CD8-positive, alpha-beta memory T cell (primary cell): ENCODE measurements at regions not wholly inside any gene's neighbourhood (a gene's known extent, or its start where the extent isn't known, plus 50 kb on each side); places are given as distances from the start of the nearest gene placed in this dataset.

Experiments
- CTCF ChIA-PET: fragments of 350-600 bp; sonication (Branson Sonifier 250); formaldehyde crosslinking; loops from one replicate; lab custom pipeline; 2021; ENCODE audit warnings: antibody characterized with exemption; lab: Charles Lee
- POLR2A ChIA-PET: fragments of 350-600 bp; sonication (Branson Sonifier 250); formaldehyde crosslinking; loops from one replicate; lab custom pipeline; 2021; ENCODE audit warnings: antibody characterized with exemption; lab: Charles Lee
- DNase-seq, 5 donors: peaks; one replicate each; pipeline versions ENCODE4 v3.0.0 to v3.0.0-alpha.2; 2020 to 2022; ENCODE audit warnings: mixed read lengths in 1 of 5
- H3K27ac ChIP-seq: one replicate; pipeline ENCODE4 v1.7.0; 2013; ENCODE audit warnings: low read depth, mild to moderate bottlenecking, low read length, moderate library complexity
- H3K27me3 ChIP-seq: 2 replicates; pipeline ENCODE4 v1.7.0; 2013; ENCODE audit warnings: low read length, mild to moderate bottlenecking; ENCODE audit not compliant: insufficient read depth, poor library complexity, severe bottlenecking
- H3K36me3 ChIP-seq: 2 replicates; pipeline ENCODE4 v1.7.0; 2013; ENCODE audit warnings: mild to moderate bottlenecking, low read length, moderate library complexity; ENCODE audit not compliant: insufficient read depth
- H3K4me1 ChIP-seq: 2 replicates; pipeline ENCODE4 v1.7.0; 2013; ENCODE audit warnings: mild to moderate bottlenecking, low read length, moderate library complexity; ENCODE audit not compliant: insufficient read depth
- H3K4me3 ChIP-seq: 2 replicates; pipeline ENCODE4 v1.7.0; 2013; ENCODE audit warnings: mild to moderate bottlenecking, low read length
- H3K9me3 ChIP-seq: 2 replicates; pipeline ENCODE4 v1.7.0; 2013; ENCODE audit warnings: mild to moderate bottlenecking, low read length
- H3K27ac Mint-ChIP-seq, 8 donors: one replicate each; pipeline ENCODE4 v1.8.0; 2020 to 2021; ENCODE audit warnings: mixed read lengths in 8 of 8, mild to moderate bottlenecking in 6 of 8, inconsistent platforms in 3 of 8, moderate library complexity in 3 of 8
- H3K27me3 Mint-ChIP-seq, 2 donors: one replicate each; pipeline ENCODE4 v1.8.0; 2020 to 2021; ENCODE audit warnings: mixed read lengths in 2 of 2, mild to moderate bottlenecking in 1 of 2, moderate library complexity in 1 of 2
- H3K36me3 Mint-ChIP-seq, 3 donors: one replicate each; pipeline ENCODE4 v1.8.0; 2020 to 2021; ENCODE audit warnings: mixed read lengths in 3 of 3, inconsistent platforms in 1 of 3, mild to moderate bottlenecking in 1 of 3
- H3K4me1 Mint-ChIP-seq, 3 donors: one replicate each; pipeline ENCODE4 v1.8.0; 2020 to 2021; ENCODE audit warnings: mixed read lengths in 3 of 3, inconsistent platforms in 1 of 3, mild to moderate bottlenecking in 1 of 3
- H3K4me3 Mint-ChIP-seq, 7 donors: one replicate each; pipeline ENCODE4 v1.8.0; 2020 to 2021; ENCODE audit warnings: mixed read lengths in 7 of 7, mild to moderate bottlenecking in 6 of 7, moderate library complexity in 4 of 7, inconsistent platforms in 2 of 7
- H3K9me3 Mint-ChIP-seq, 5 donors: one replicate each; pipeline ENCODE4 v1.8.0; 2020 to 2022; ENCODE audit warnings: mixed read lengths in 5 of 5, mild to moderate bottlenecking in 3 of 5, moderate library complexity in 2 of 5, inconsistent platforms in 1 of 5

GRCh38 chr4:81738891-81739290 lies 267.2 kb upstream of the RASGEF1B start:
- Mint-ChIP-seq H3K27ac (no peak overlapping the region), H3K27me3 (no peaks in the 10 kb centered on the region), H3K9me3 (no peaks in the 10 kb centered on the region), H3K36me3 (no peaks in the 10 kb centered on the region), H3K4me1 (no peaks in the 10 kb centered on the region), H3K4me3 (no peak overlapping the region)
- no peak for DNase-seq
- Histone ChIP-seq H3K4me1 (no peaks in the 10 kb centered on the region), H3K36me3 (no peaks in the 10 kb centered on the region), H3K9me3 (no peaks in the 10 kb centered on the region), H3K4me3 (no peak overlapping the region), H3K27ac (no peak overlapping the region), H3K27me3 (no peaks in the 10 kb centered on the region)
- ChIA-PET CTCF (interaction anchor here (1.0 kb wide), 1 partner anchor 210 kb away, joined by 3 read pairs; no protein-coding TSS in a partner anchor), POLR2A (no interaction called here)

GRCh38 chr4:81737865-81738559 lies 266.3 kb upstream of the RASGEF1B start:
- H3K9me3 Mint-ChIP-seq: no peaks in the 10 kb centered on the region
- ChIA-PET POLR2A (no interaction called here), CTCF (no interaction called here)
- H3K36me3 Mint-ChIP-seq: no peaks in the 10 kb centered on the region
- no peak for DNase-seq
- no peaks in the 10 kb centered on the region for H3K27me3 ChIP-seq
- H3K27me3 Mint-ChIP-seq: no peaks in the 10 kb centered on the region
- H3K27ac Mint-ChIP-seq: peak overlapping the region in 2 of 8 donors; percentile 4 to 48
- no peaks in the 10 kb centered on the region for H3K4me1 ChIP-seq
- H3K36me3 ChIP-seq: no peaks in the 10 kb centered on the region
- H3K4me3 ChIP-seq: no peak overlapping the region
- H3K9me3 ChIP-seq: no peaks in the 10 kb centered on the region
- H3K4me1 Mint-ChIP-seq: no peaks in the 10 kb centered on the region
- H3K4me3 Mint-ChIP-seq: no peak overlapping the region
- H3K27ac ChIP-seq: no peak overlapping the region

GRCh38 chr4:81736324-81736723 lies 264.6 kb upstream of the RASGEF1B start:
- no peak for DNase-seq
- ChIA-PET POLR2A (no interaction called here), CTCF (no interaction called here)
- Mint-ChIP-seq H3K27ac (peak overlapping the region in 1 of 8 donors; percentile 7), H3K4me1 (no peaks in the 10 kb centered on the region), H3K9me3 (no peaks in the 10 kb centered on the region), H3K4me3 (no peak overlapping the region), H3K36me3 (no peaks in the 10 kb centered on the region), H3K27me3 (no peaks in the 10 kb centered on the region)
- Histone ChIP-seq H3K4me3 (no peak overlapping the region), H3K27ac (no peak overlapping the region), H3K4me1 (no peaks in the 10 kb centered on the region), H3K36me3 (no peaks in the 10 kb centered on the region), H3K27me3 (no peaks in the 10 kb centered on the region), H3K9me3 (no peaks in the 10 kb centered on the region)

GRCh38 chr4:81732980-81733379 lies 261.3 kb upstream of the RASGEF1B start:
- H3K27ac Mint-ChIP-seq: no peak overlapping the region
- ChIA-PET POLR2A (no interaction called here), CTCF (no interaction called here)
- no peak for DNase-seq
- no peaks in the 10 kb centered on the region for H3K4me1 Mint-ChIP-seq
- no peaks in the 10 kb centered on the region for H3K9me3 Mint-ChIP-seq
- H3K4me3 ChIP-seq: no peak overlapping the region
- H3K27me3 ChIP-seq: no peaks in the 10 kb centered on the region
- no peak overlapping the region for H3K27ac ChIP-seq
- no peaks in the 10 kb centered on the region for H3K36me3 ChIP-seq
- H3K27me3 Mint-ChIP-seq: peaks cover 2 to 5% of the 10 kb centered on the region in 2 donors
- H3K4me3 Mint-ChIP-seq: no peak overlapping the region
- no peaks in the 10 kb centered on the region for H3K9me3 ChIP-seq
- no peaks in the 10 kb centered on the region for H3K4me1 ChIP-seq
- H3K36me3 Mint-ChIP-seq: no peaks in the 10 kb centered on the region

- peaks cover 10 to 17% of the 10 kb centered on the region in 2 donors for H3K27me3 Mint-ChIP-seq
- no peak overlapping the region for H3K4me3 ChIP-seq
- peak in 4 of 5 donors; percentile 2 to 66 (median 18) for DNase-seq
- H3K9me3 Mint-ChIP-seq: peaks cover 0 to 3% (median 0%) of the 10 kb centered on the region in 5 donors
- H3K27ac ChIP-seq: no peak overlapping the region
- peak overlapping the region in 3 of 8 donors; percentile 4 to 84 (median 36) for H3K27ac Mint-ChIP-seq
- no peaks in the 10 kb centered on the region for H3K36me3 ChIP-seq
- no peaks in the 10 kb centered on the region for H3K36me3 Mint-ChIP-seq
- H3K4me1 Mint-ChIP-seq: peaks cover 14 to 20% (median 19%) of the 10 kb centered on the region in 3 donors
- no peaks in the 10 kb centered on the region for H3K27me3 ChIP-seq
- H3K9me3 ChIP-seq: no peaks in the 10 kb centered on the region
- POLR2A ChIA-PET: interaction anchor here (0.5 kb wide), 1 partner anchor 1382 kb away, joined by 5 read pairs; no protein-coding TSS in a partner anchor
- H3K4me1 ChIP-seq: peaks cover 10% of the 10 kb centered on the region
- H3K4me3 Mint-ChIP-seq: peak overlapping the region in 2 of 7 donors; percentile 2 to 8
- CTCF ChIA-PET: interaction anchor here (1.8 kb wide), 1 partner anchor 9 kb away, joined by 4 read pairs; no protein-coding TSS in a partner anchor
These were observed 253.2 kb upstream of the RASGEF1B start for GRCh38 chr4:81724925-81725329.

- H3K9me3 Mint-ChIP-seq: peaks cover 0 to 3% (median 0%) of the 10 kb centered on the region in 5 donors
- peaks cover 8 to 17% of the 10 kb centered on the region in 2 donors for H3K27me3 Mint-ChIP-seq
- POLR2A ChIA-PET: no interaction called here
- CTCF ChIA-PET: interaction anchor here (1.8 kb wide), 1 partner anchor 8 kb away, joined by 4 read pairs; no protein-coding TSS in a partner anchor
- H3K27ac Mint-ChIP-seq: peak overlapping the region in 1 of 8 donors; percentile 4
- H3K4me1 ChIP-seq: peaks cover 10% of the 10 kb centered on the region
- no peaks in the 10 kb centered on the region for H3K9me3 ChIP-seq
- peak in 2 of 5 donors; percentile 7 to 8 for DNase-seq
- no peaks in the 10 kb centered on the region for H3K27me3 ChIP-seq
- H3K36me3 ChIP-seq: no peaks in the 10 kb centered on the region
- no peak overlapping the region for H3K4me3 ChIP-seq
- H3K36me3 Mint-ChIP-seq: no peaks in the 10 kb centered on the region
- H3K4me3 Mint-ChIP-seq: peak overlapping the region in 1 of 7 donors; percentile 35
- H3K4me1 Mint-ChIP-seq: peaks cover 14 to 20% (median 19%) of the 10 kb centered on the region in 3 donors
- no peak overlapping the region for H3K27ac ChIP-seq
These were observed 252.3 kb upstream of the RASGEF1B start for GRCh38 chr4:81723927-81724587.

- Histone ChIP-seq H3K36me3 (no peaks in the 10 kb centered on the region), H3K4me1 (peaks cover 10% of the 10 kb centered on the region), H3K27ac (no peak overlapping the region), H3K9me3 (no peaks in the 10 kb centered on the region), H3K4me3 (no peak overlapping the region), H3K27me3 (no peaks in the 10 kb centered on the region)
- H3K27ac Mint-ChIP-seq: peak overlapping the region in 1 of 8 donors; percentile 46
- ChIA-PET POLR2A (no interaction called here), CTCF (no interaction called here)
- H3K9me3 Mint-ChIP-seq: peaks cover 0 to 3% (median 0%) of the 10 kb centered on the region in 5 donors
- peaks cover 14 to 20% (median 19%) of the 10 kb centered on the region in 3 donors for H3K4me1 Mint-ChIP-seq
- peaks cover 8 to 14% of the 10 kb centered on the region in 2 donors for H3K27me3 Mint-ChIP-seq
- no peak for DNase-seq
- H3K36me3 Mint-ChIP-seq: no peaks in the 10 kb centered on the region
- H3K4me3 Mint-ChIP-seq: no peak overlapping the region
These were observed 251.5 kb upstream of the RASGEF1B start for GRCh38 chr4:81723019-81723884.
